H9 (cell line): ENCODE measurements at regions not wholly inside any gene's neighbourhood (a gene's known extent, or its start where the extent isn't known, plus 50 kb on each side); places are given as distances from the start of the nearest gene placed in this dataset.

Source experiments
- DNase-seq: peaks from one replicate; pipeline ENCODE4 v3.0.0-alpha.2; 2017
- H2AFZ ChIP-seq: one replicate; pipeline ENCODE4 v1.6.1; 2013; ENCODE audit warnings: mild to moderate bottlenecking, low read length, control low read depth, moderate library complexity
- H2AK5ac ChIP-seq: 2 replicates; pipeline ENCODE4 v1.6.1; 2013; ENCODE audit warnings: low read length, control low read depth, mixed read lengths; ENCODE audit not compliant: insufficient read length
- H2BK120ac ChIP-seq: one replicate; pipeline ENCODE4 v1.6.1; 2013; ENCODE audit warnings: low read depth, mild to moderate bottlenecking, low read length, control low read depth, inconsistent platforms; ENCODE audit not compliant: poor library complexity, severe bottlenecking
- H2BK12ac ChIP-seq: 2 replicates; pipeline ENCODE4 v1.6.1; 2013; ENCODE audit warnings: low read length, control low read depth, mixed read lengths, low read depth; ENCODE audit not compliant: insufficient read length
- H2BK15ac ChIP-seq: 2 replicates; pipeline ENCODE4 v1.6.1; 2013; ENCODE audit warnings: low read depth, low read length, control low read depth
- H2BK20ac ChIP-seq: one replicate; pipeline ENCODE4 v1.6.1; 2013; ENCODE audit warnings: low read depth, mild to moderate bottlenecking, low read length, control low read depth, inconsistent platforms; ENCODE audit not compliant: poor library complexity, severe bottlenecking
- H2BK5ac ChIP-seq: 2 replicates; pipeline ENCODE4 v1.6.1; 2013; ENCODE audit warnings: low read length, control low read depth, mixed read lengths; ENCODE audit not compliant: insufficient read length
- H3K14ac ChIP-seq: 2 replicates; pipeline ENCODE4 v1.6.1; 2013; ENCODE audit warnings: low read length, control low read depth; ENCODE audit not compliant: insufficient read depth
- H3K18ac ChIP-seq: 2 replicates; pipeline ENCODE4 v1.6.1; 2013; ENCODE audit warnings: low read depth, mild to moderate bottlenecking, mixed read lengths, low read length, control low read depth; ENCODE audit not compliant: insufficient read length
- H3K23ac ChIP-seq: 2 replicates; pipeline ENCODE4 v1.6.1; 2013; ENCODE audit warnings: low read length, control low read depth, mixed read lengths, low read depth; ENCODE audit not compliant: insufficient read length
- H3K23me2 ChIP-seq: 2 replicates; pipeline ENCODE4 v1.6.1; 2013; ENCODE audit warnings: low read depth, mild to moderate bottlenecking, mixed read lengths, low read length, control low read depth; ENCODE audit not compliant: insufficient read length, poor library complexity, severe bottlenecking
- H3K27ac ChIP-seq: 2 replicates; pipeline ENCODE4 v1.5.1; 2013; ENCODE audit warnings: low read length, control low read depth, mixed read lengths, low read depth; ENCODE audit not compliant: insufficient read length
- H3K27me3 ChIP-seq: 2 replicates; pipeline ENCODE4 v1.6.1; 2013; ENCODE audit warnings: low read length, control low read depth, inconsistent platforms; ENCODE audit not compliant: insufficient read depth
- H3K4ac ChIP-seq: 2 replicates; pipeline ENCODE4 v1.6.1; 2013; ENCODE audit warnings: low read depth, mild to moderate bottlenecking, control low read depth, inconsistent platforms, low read length, moderate library complexity
- H3K4me1 ChIP-seq: 2 replicates; pipeline ENCODE4 v1.6.1; 2013; ENCODE audit warnings: low read length, control low read depth, inconsistent platforms; ENCODE audit not compliant: insufficient read depth
- H3K4me2 ChIP-seq: 2 replicates; pipeline ENCODE4 v1.6.1; 2013; ENCODE audit warnings: low read length, control low read depth, mixed read lengths; ENCODE audit not compliant: insufficient read length, insufficient read depth
- H3K56ac ChIP-seq: 2 replicates; pipeline ENCODE4 v1.6.1; 2013; ENCODE audit warnings: low read depth, mild to moderate bottlenecking, mixed read lengths, low read length, control low read depth; ENCODE audit not compliant: insufficient read length
- H3K79me1 ChIP-seq: 2 replicates; pipeline ENCODE4 v1.6.1; 2013; ENCODE audit warnings: low read depth, mild to moderate bottlenecking, moderate library complexity, low read length, control low read depth, inconsistent platforms; ENCODE audit not compliant: insufficient read depth, poor library complexity, severe bottlenecking
- H3K79me2 ChIP-seq: 2 replicates; pipeline ENCODE4 v1.6.1; 2013; ENCODE audit warnings: low read length, control low read depth, inconsistent platforms; ENCODE audit not compliant: insufficient read depth
- H3K9ac ChIP-seq: 2 replicates; pipeline ENCODE4 v1.6.1; 2013; ENCODE audit warnings: low read length, control low read depth, mixed read lengths; ENCODE audit not compliant: insufficient read length; ENCODE audit errors: extremely low read depth
- H3K9me3 ChIP-seq: one replicate; pipeline ENCODE4 v1.6.1; 2013; ENCODE audit warnings: low read depth, low read length, inconsistent platforms; ENCODE audit not compliant: control insufficient read depth
- H3T11ph ChIP-seq: one replicate; pipeline ENCODE4 v1.6.1; 2013; ENCODE audit warnings: mild to moderate bottlenecking, low read length, control low read depth, inconsistent platforms
- H4K20me1 ChIP-seq: one replicate; pipeline ENCODE4 v1.6.1; 2013; ENCODE audit not compliant: control insufficient read depth, insufficient read length, insufficient read depth
- H4K5ac ChIP-seq: 2 replicates; pipeline ENCODE4 v1.6.1; 2013; ENCODE audit warnings: low read depth, mild to moderate bottlenecking, mixed read lengths, low read length, control low read depth; ENCODE audit not compliant: insufficient read length
- H4K8ac ChIP-seq: replicated peaks from 2 replicates; pipeline ENCODE4 v1.6.1; 2013; ENCODE audit warnings: low read length, control low read depth, mixed read lengths, low read depth; ENCODE audit not compliant: insufficient read length
- H4K91ac ChIP-seq: 2 replicates; pipeline ENCODE4 v1.6.1; 2013; ENCODE audit warnings: low read depth, mild to moderate bottlenecking, moderate library complexity, mixed read lengths, low read length, control low read depth; ENCODE audit not compliant: insufficient read length
- H3K27ac Mint-ChIP-seq, 3 experiments: 2 replicates in 2 of 3; 3 replicates in 1 of 3; pipeline ENCODE4 v1.8.0; 2020 to 2021; ENCODE audit warnings: mixed read lengths in 3 of 3, mild to moderate bottlenecking in 1 of 3, moderate library complexity in 1 of 3
- H3K27me3 Mint-ChIP-seq: 2 replicates; pipeline ENCODE4 v1.8.0; 2021; ENCODE audit warnings: low read depth, mild to moderate bottlenecking, moderate library complexity, mixed read lengths
- H3K36me3 Mint-ChIP-seq, 3 experiments: 2 replicates in 2 of 3; 3 replicates in 1 of 3; pipeline ENCODE4 v1.8.0; 2020 to 2021; ENCODE audit warnings: low read depth in 3 of 3, mixed read lengths in 3 of 3; ENCODE audit not compliant: insufficient read depth in 1 of 3
- H3K4me1 Mint-ChIP-seq, 2 experiments: 2 replicates each; pipeline ENCODE4 v1.8.0; 2020; ENCODE audit warnings: mixed read lengths in 2 of 2
- H3K4me3 Mint-ChIP-seq, 2 experiments: 2 replicates in 1 of 2; 3 replicates in 1 of 2; pipeline ENCODE4 v1.8.0; 2020 to 2021; ENCODE audit warnings: mild to moderate bottlenecking in 2 of 2, mixed read lengths in 2 of 2, moderate library complexity in 1 of 2
- H3K9me3 Mint-ChIP-seq, 2 experiments: 2 replicates in 1 of 2; 3 replicates in 1 of 2; pipeline ENCODE4 v1.8.0; 2020; ENCODE audit warnings: mild to moderate bottlenecking in 2 of 2, mixed read lengths in 2 of 2, moderate library complexity in 1 of 2
- CTCF ChIP-seq: fragments of 200-600 bp; sonication (generic); conservative IDR thresholded peaks from 3 replicates; pipeline ENCODE4 v1.8.0; 2021; ENCODE audit warnings: antibody characterized with exemption, mild to moderate bottlenecking
- WGBS: extraction: QIAGEN DNeasy Blood & Tissue Kit; methylation state at CpG from one replicate; pipeline ENCODE4 v1.1.7; 2013; ENCODE audit warnings: missing lambda C conversion rate, low lambda C conversion rate, mixed read lengths; ENCODE audit not compliant: insufficient read length; ENCODE audit errors: extremely low coverage; 5-methylcytosine and 5-hydroxymethylcytosine counted together

- no peak overlapping the region for H2BK5ac ChIP-seq
- no peak overlapping the region for H3T11ph ChIP-seq
- no peaks in the 10 kb centered on the region for H3K9me3 ChIP-seq
- no peak overlapping the region for H4K91ac ChIP-seq
- no peak overlapping the region for H2AFZ ChIP-seq
- H3K23me2 ChIP-seq, result no peaks in the 10 kb centered on the region
- no peak overlapping the region for H3K4ac ChIP-seq
- no peak overlapping the region for H2BK120ac ChIP-seq
- H3K14ac ChIP-seq, result no peak overlapping the region
- H3K56ac ChIP-seq, result no peak overlapping the region
- Mint-ChIP-seq H3K4me3 (no peak overlapping the region), H3K9me3 (no peaks in the 10 kb centered on the region), H3K27me3 (peaks cover 22% of the 10 kb centered on the region), H3K27ac (no peak overlapping the region), H3K4me1 (peaks cover 11 to 23% of the 10 kb centered on the region in 2 experiments), H3K36me3 (no peaks in the 10 kb centered on the region)
- no peaks in the 10 kb centered on the region for H3K79me1 ChIP-seq
- TF ChIP-seq CTCF, result no peak
- DNase-seq, result no peak
- H3K18ac ChIP-seq, result no peak overlapping the region
- WGBS, result no CpG with 5 or more reads among the region's 4 CpGs
- no peak overlapping the region for H2BK15ac ChIP-seq
- no peak overlapping the region for H3K9ac ChIP-seq
- no peak overlapping the region for H3K4me2 ChIP-seq
- no peaks in the 10 kb centered on the region for H4K20me1 ChIP-seq
- no peak overlapping the region for H3K23ac ChIP-seq
- H3K4me1 ChIP-seq, result no peaks in the 10 kb centered on the region
- H2BK20ac ChIP-seq, result no peak overlapping the region
- no peak overlapping the region for H2AK5ac ChIP-seq
- H2BK12ac ChIP-seq, result no peak overlapping the region
- no peak overlapping the region for H3K27ac ChIP-seq
- H4K8ac ChIP-seq, result no peak overlapping the region
- H4K5ac ChIP-seq, result no peak overlapping the region
- no peaks in the 10 kb centered on the region for H3K79me2 ChIP-seq
- no peaks in the 10 kb centered on the region for H3K27me3 ChIP-seq
These were observed 185.4 kb upstream of the RPL38 start for GRCh38 chr17:74018115-74018514.
